Activated CD4-positive, alpha-beta T cell treated with anti-CD3 and anti-CD28 coated beads, Interleukin-10, Interleukin-2, amounts not matched to agents 100 ng/mL and 50 ng/mL, durations not matched to agents 16 hours and 8 hours (primary cell): ENCODE measurements at regions not wholly inside any gene's neighbourhood (a gene's known extent, or its start where the extent isn't known, plus 50 kb on each side); places are given as distances from the start of the nearest gene placed in this dataset.
"Not testable (repeated sequence)": the region's sequence is repeated elsewhere in the genome, so short reads cannot be mapped to it uniquely, and the experiment has no call there.

ENCODE experiments used
- DNase-seq: peaks from one replicate; pipeline ENCODE4 v3.0.0-alpha.2; 2020

- no peak for DNase-seq
Observed at GRCh38 chr2:49861821-49862220, 707.5 kb upstream of the FSHR start.

DNA sequence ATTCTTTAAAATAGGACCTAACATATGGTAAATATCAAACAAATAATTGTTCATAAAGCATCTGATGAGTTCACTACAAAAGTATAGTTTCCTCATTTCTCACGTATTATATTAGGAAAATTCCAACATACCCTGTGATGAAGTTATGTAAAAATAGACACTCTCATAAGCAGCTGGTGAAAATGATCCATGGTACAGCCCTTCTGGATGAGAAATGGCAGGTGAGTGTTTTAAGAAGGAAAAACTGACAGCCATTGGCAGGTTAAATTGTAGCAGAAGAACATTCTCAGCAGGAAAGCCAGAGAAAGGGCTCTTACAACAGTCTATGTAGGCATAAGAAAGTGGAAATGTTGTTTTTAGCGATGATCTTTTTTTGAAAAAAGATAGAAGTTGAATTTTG lies 706.5 kb upstream of the FSHR start:
- DNase-seq: no peak

GRCh38 chr2:49860170-49860569 lies 705.9 kb upstream of the FSHR start:
- DNase-seq: no peak

DNA sequence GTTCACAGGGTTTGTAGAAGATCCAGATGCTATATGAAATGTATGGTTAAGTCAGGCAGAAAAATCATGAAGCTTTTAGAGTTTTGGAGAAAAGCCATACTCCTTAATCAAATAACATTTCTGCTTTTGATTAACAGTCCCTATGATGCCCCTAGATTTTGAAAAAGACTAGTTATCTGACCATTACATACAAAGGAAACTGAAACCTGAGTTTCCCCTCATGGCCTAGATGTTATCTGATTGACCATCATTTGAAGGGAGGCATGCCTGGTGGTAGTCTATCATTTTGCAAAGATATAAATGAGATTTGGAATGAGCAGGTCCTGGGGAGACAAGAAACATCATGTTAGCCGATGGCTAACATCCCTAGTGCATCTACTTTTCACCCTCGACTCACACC lies 704.3 kb upstream of the FSHR start:
- no peak for DNase-seq

- no peak for DNase-seq
Observed at GRCh38 chr2:49858113-49858490, 703.8 kb upstream of the FSHR start.

DNA sequence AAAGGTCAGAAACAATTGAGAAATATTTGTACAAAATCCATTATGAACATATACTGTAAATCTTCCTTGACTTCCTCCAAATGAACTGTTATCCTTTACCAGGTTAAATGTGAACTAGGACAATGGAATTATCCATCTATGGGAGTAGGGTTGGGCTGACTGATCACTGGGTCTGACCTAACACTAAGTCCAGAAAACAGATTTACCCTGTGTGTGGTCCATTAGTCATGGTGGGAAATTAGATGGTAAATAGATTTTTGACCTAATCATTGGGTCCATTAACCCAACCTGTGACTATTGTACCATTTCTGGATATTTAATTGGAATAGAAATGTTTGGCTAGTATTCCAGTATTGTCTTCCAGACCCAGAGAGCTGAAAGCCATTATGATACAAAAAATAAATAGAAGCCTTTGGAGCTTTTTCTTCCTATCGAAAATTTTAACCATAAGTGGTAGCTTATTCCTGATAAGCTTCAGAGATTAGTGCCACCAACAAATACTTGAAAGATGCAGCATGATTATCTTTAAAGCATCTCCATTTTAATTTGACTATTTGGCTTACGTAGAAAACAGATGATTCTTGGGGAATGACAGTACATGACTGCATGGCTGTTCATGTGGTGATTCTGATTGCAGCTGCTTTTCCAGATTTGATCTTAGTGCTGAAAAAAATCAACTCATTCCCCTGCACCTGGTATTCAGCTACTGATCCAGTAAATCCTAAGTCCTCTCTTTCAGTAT lies 703.2 kb upstream of the FSHR start:
- no peak for DNase-seq

DNA sequence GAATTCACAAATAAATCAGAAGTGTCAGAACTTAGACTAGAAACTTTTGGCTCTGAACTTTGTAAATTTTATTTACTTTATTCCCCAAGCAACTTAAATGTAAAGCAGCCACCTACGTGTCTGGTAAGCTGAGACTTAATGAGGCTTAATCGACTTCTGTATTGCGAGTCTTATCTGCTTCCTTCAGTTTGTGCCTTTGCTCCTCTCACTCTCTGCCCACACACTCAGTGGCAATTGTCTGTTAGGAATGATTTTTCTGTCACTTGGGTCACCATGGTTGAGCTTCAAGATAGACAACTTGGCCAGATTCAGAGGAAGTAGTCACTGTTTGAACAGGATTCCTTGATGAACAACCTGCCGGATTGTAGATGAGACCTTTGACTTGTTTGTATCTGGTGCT lies 691.4 kb upstream of the FSHR start:
- no peak for DNase-seq

DNA sequence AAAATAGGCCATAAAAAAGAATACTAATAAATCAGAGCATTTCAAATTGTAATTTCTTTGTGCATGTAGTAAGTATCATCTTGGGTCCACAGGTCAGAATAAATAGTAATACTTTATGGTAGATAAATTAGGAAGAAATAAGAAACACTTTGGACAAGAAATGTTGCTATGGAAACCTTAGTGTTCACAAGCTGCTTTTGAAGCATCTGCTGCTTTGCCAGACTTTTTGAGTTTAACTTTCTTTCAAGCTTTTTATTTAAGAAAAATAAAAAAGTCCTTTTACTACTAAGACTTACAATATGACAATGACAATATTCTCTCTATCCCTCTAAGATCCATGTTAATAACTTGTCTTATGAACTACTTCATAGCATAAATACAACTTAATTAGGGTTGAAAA lies 690.7 kb upstream of the FSHR start:
- DNase-seq: no peak

DNA sequence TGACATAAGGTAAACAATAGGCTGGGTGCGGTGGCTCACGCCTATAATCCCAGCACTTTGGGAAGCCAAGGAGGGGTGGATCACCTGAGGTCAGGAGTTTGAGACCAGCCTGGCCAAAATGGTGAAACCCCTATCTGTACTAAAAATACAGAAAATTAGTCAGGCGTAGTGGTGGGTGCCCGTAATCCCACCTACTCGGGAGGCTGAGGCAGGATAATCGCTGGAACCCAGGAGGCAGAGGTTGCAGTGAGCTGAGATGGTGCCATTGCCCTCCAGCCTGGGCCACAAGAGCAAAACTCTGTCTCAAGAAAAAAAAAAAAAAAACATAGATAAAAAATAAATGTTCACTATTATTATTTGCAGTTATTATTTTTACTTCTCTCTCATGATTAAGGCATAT lies 689.8 kb upstream of the FSHR start:
- not testable (repeated sequence) for DNase-seq

- DNase-seq: no peak
Observed at GRCh38 chr2:49843314-49843713, 689.0 kb upstream of the FSHR start.

DNA sequence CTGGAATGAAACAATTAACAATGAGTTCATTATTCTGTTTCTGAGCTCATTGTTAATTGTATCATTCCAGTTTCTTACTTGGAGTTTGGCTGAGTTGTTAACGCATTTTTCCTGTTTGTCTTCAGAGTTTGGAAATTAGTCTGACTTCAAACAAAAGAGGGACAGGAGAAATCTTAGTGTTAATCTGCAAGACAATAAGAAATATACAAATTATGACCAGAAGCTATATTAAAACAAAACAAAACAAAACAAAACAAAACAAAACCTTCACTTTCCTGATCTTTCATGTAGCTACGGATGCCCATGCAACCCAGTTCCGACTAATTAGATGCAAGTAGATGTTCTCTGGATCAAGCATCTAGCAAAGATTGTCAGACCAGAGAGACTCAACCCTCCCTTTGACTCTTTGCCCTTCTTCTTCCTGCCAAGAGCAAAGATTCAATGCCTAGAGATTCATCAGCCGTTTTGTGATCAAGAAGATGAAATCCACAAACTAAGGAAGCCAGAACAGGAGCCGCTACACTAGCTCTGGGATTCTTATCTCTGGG lies 686.2 kb upstream of the FSHR start:
- no peak for DNase-seq

DNA sequence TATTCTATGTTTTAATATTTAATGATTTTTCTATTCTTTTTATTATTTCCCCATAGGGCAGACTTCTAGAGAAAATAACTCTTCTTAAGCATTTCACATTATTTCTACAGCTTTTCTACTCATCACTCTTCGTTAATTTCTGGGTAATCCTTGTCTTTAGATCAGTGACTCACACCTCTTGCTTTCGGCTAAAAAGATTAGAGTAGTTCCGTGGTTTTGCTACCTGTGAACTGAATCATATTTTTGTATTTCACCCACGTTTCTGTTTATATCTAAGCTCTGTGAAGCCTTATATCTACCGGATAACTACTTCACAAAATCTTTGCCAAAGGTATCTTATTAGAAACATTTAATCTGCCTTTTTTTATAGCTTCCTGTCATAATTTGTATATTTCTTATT lies 685.5 kb upstream of the FSHR start:
- no peak for DNase-seq

DNA sequence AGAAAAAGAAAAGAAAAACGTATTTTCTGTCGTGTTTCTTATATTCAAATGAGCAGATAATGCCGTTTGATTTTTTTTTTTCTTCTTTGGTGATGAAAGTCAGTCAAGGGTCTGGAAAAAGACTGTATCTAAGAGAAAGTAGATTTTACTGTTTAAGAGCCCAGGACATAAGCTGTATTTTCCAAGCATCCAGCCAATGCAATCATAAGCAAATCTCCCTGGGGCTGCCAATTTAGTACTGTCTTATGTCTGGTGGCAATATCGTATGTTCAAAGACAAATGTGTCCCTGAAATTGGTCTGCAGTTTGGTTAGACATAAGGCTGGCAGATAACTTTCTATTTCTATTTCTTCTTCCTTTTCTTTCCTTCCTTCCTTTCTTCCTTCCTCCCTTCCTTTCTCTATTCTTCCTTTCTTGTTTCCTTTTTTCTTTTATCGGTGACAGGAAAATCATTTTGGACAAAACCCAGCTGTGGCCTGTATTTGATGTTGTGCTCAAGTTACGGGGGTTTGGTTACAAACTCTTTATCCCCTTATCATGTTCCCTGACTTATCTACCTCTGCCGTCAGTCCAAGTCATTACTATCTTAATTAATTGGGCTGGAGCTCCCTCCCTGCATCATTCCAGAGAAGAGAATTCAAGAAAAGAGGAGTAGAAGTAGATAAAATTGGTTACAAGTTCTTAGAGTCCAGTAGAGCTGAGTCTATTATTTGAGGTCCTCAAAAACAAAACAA lies 683.4 kb upstream of the FSHR start:
- DNase-seq: no peak

GRCh38 chr2:49836017-49836416 lies 681.7 kb upstream of the FSHR start:
- no peak for DNase-seq

DNA sequence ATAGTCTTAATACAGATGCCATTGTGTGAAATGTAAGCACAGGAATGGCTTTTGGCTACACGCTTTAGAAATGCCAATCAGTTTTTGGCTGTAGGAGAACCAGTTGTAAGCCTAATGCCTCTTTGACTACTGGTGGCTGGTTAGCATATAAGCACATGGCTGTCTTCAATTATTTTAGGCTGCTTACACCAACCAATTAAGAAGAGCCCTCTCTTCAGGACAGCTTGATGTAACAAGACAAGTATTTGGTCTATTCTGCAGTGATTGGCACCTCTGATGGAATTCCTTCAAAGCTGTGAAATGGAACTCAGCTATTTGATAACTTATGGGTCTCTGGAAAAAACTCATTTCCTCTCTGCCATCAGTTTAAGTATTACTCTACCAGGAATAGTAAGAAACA lies 680.1 kb upstream of the FSHR start:
- no peak for DNase-seq

GRCh38 chr2:49832555-49832954 lies 678.2 kb upstream of the FSHR start:
- no peak for DNase-seq

- no peak for DNase-seq
Observed at GRCh38 chr2:49831698-49832367, 677.5 kb upstream of the FSHR start.

DNA sequence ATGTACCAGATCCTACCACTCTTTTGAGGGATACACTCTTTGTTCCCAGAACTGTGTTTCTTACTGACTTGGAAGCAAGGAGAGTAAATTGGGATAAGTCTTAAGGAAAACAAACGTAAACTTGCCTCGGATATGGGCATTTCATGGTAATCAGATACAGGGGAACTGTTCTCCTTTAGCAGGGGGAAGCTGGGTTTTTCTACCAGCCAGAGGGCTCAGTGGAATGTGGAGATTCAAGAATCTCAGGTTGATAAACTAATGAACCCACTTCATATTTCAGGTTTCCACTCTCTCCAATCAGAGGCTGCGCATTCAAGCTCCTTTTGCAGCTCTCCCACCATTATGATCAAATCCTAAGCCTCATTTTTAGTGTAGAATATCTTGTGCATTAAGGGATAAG lies 676.5 kb upstream of the FSHR start:
- no peak for DNase-seq

GRCh38 chr2:49827366-49827765 lies 673.1 kb upstream of the FSHR start:
- no peak for DNase-seq

- no peak for DNase-seq
Observed at GRCh38 chr2:49813208-49813607, 658.9 kb upstream of the FSHR start.

DNA sequence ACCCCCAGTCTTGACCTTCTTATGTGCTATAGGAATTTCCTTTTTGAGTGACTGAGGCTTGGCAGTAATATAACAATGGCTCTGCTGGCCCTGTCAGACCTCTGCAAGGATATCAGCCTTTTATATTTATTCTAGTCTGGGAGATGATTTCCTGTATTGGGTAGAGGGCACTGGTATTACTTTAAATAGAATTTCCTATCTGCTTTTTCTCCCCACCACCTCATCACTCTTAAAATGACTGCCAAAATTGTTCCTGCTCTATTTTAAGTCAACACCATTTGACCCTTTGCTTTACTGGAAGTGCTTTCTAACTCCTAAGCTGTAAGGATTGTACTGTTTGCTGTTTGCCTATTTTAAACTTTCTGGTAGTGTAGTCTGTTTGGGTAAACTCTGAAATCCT lies 658.4 kb upstream of the FSHR start:
- DNase-seq: no peak

DNA sequence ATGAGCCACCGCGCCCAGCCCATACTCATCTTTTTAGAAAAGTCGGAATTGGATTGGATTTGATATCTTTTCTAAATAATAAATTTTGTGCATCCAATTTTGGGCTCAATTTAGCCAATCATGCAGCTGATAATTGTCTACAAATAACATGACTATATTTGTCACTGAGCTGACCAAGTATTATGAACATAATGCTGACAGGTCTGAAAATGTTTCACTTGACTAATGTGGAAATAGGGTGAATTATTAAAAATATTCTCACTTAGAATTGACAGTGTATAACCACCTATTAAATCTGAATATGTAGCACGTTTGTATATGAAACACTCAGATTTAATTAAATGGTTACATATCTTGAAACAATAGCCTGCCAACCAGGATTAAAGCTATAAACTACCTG lies 657.2 kb upstream of the FSHR start:
- DNase-seq: no peak

DNA sequence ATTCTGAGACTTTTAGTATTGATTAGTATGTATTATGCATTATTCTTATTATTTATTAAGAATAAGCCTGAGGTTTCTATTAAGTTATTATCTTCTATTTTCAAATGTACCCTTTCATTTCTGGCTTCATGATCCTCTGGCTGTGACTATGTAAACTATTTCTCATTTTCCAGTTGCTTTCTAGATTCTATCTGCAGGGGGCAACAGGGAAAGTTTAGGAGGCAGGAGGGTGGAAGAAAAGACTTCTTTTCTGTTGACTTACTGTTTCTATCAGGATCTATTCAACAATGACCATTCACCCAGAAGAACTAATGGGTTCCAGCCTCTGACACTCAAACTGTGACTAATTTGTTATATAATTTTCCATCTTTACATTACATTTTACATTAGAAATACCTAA lies 653.4 kb upstream of the FSHR start:
- DNase-seq: no peak

- DNase-seq: no peak
Observed at GRCh38 chr2:49804111-49804510, 649.8 kb upstream of the FSHR start.
